Heart left ventricle (tissue), 13 donors: ENCODE measurements at regions not wholly inside any gene's neighbourhood (a gene's known extent, or its start where the extent isn't known, plus 50 kb on each side); places are given as distances from the start of the nearest gene placed in this dataset.

ENCODE experiments used
- CTCF ChIP-seq, 12 donors: fragments of 200-600 bp; sonication (generic) in 4 of 12; IDR thresholded peaks; one replicate each; pipeline versions ENCODE4 v1.5.0 to v1.8.0; 2018 to 2022; ENCODE audit warnings: antibody characterized with exemption in 12 of 12, mild to moderate bottlenecking in 5 of 12
- POLR2A ChIP-seq, 2 donors: fragments of 450-650 bp; IDR thresholded peaks; one replicate each; pipeline ENCODE4 v1.6.1; 2017; ENCODE audit warnings: antibody characterized with exemption in 2 of 2, mild to moderate bottlenecking in 2 of 2, moderate library complexity in 2 of 2
- donor health status: ischemic (EF 13 %, LVEDD 7.1; RV severe dilation, severe dysfunction).
- donor health status: DM: no; HTN: yes; CAD: no.
- donor health status: DM: no; HTN: no; CAD: no.
- donor health status: ischemic (EF 25% LVEDD 6.9; RV normal size, moderate dysfunction).
- donor health status: ischemic (EF 25% LVEDD 5.7; RV mildly dilated, moderate dysfunction).
- donor health status: ischemic (EF 35%, LVEDD 5.7; RV mildly dilated, moderate dysfunction).
- donor health status: nonischemic (EF 11% LVEDD 7.7; RV severe dilation, severe dysfunction).
- donor health status: DM: yes; HTN: yes; CAD: no.
- donor health status: PGD.
- donor health status: ischemic (EF 29% LVEDD 5.4; RV normal size, mild dysfunction).
- donor health status: nonischemic (EF 23%, LVEDD 6.1; RV moderate dilation, normal function).

DNA sequence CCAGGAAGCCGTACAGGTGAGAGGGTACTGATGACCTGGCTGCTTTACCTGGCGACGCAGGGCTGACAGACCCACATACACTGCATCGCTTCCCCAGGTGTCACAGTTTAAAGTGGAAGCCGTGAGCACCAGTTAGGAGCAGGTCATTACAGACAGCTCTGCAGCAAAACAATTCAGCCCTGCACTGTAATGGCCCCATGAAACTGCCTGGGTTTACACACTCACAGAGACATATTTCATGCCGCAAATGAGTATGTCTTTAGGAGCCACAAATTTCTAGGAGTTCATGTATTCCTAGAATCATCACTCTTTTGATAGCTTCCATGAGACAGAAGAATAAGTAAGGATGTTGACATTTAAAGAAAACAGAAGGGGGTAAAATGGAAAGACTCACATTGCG, 723.1 kb downstream of the MATN1 start:
- TF ChIP-seq CTCF (IDR thresholded peaks at IDR 0.05): no peak
- no peak for TF ChIP-seq POLR2A (IDR thresholded peaks at IDR 0.05)
